ENCODE measurements at regions not wholly inside any gene's neighbourhood (a gene's known extent, or its start where the extent isn't known, plus 50 kb on each side); places are given as distances from the start of the nearest gene placed in this dataset.

- no peak for DNase-seq
- no peak overlapping the region for H3K4me3 Mint-ChIP-seq
- no peaks in the 10 kb centered on the region for H3K9me3 Mint-ChIP-seq
- Histone ChIP-seq H3K27me3 (ENCODE audit: control insufficient read depth, insufficient read depth, low read length, poor library complexity, severe bottlenecking) (no peaks in the 10 kb centered on the region), H3K9me3 (ENCODE audit: control insufficient read depth, low read length) (no peaks in the 10 kb centered on the region), H3K9ac (ENCODE audit: extremely low read depth, low read length, poor library complexity, severe bottlenecking) (no peak overlapping the region), H3K4me3 (ENCODE audit: low read length) (no peak overlapping the region), H3K4me1 (ENCODE audit: control insufficient read depth, insufficient read depth, low read length) (peaks cover 27% of the 10 kb centered on the region), H3K36me3 (ENCODE audit: control insufficient read depth, insufficient read depth, low read length) (no peaks in the 10 kb centered on the region), H3K27ac (ENCODE audit: low read depth, low read length) (no peak overlapping the region)
- no peaks in the 10 kb centered on the region for H3K27me3 Mint-ChIP-seq (ENCODE audit: insufficient read depth)
- peaks cover 40% of the 10 kb centered on the region for H3K4me1 Mint-ChIP-seq
- no peak for TF ChIP-seq CTCF (conservative IDR thresholded peaks at IDR 0.05)
- no peak overlapping the region for H3K27ac Mint-ChIP-seq
- 93 to 100% methylated on average over 2 to 3 of the region's 4 CpGs for WGBS, 2 experiments (ENCODE audit: insufficient coverage in 1 of 2, insufficient read length in 1 of 2)
- no peaks in the 10 kb centered on the region for H3K36me3 Mint-ChIP-seq (ENCODE audit: low read depth)
Observed at GRCh38 chr5:167671176-167671575, 620.3 kb upstream of the WWC1 start.

- WGBS, 2 experiments (ENCODE audit: insufficient coverage in 1 of 2, insufficient read length in 1 of 2) = 89 to 90% methylated on average over 2 of the region's 2 CpGs
- Histone ChIP-seq H3K36me3 (ENCODE audit: control insufficient read depth, insufficient read depth, low read length) (no peaks in the 10 kb centered on the region), H3K4me3 (ENCODE audit: low read length) (no peak overlapping the region), H3K9me3 (ENCODE audit: control insufficient read depth, low read length) (no peaks in the 10 kb centered on the region), H3K27me3 (ENCODE audit: control insufficient read depth, insufficient read depth, low read length, poor library complexity, severe bottlenecking) (no peaks in the 10 kb centered on the region), H3K9ac (ENCODE audit: extremely low read depth, low read length, poor library complexity, severe bottlenecking) (no peak overlapping the region), H3K27ac (ENCODE audit: low read depth, low read length) (no peak overlapping the region), H3K4me1 (ENCODE audit: control insufficient read depth, insufficient read depth, low read length) (peaks cover 13% of the 10 kb centered on the region)
- Mint-ChIP-seq H3K27me3 (ENCODE audit: insufficient read depth) (no peaks in the 10 kb centered on the region), H3K4me1 (peaks cover 24% of the 10 kb centered on the region), H3K27ac (no peak overlapping the region), H3K36me3 (ENCODE audit: low read depth) (no peaks in the 10 kb centered on the region), H3K4me3 (no peak overlapping the region), H3K9me3 (peaks cover 3% of the 10 kb centered on the region)
- TF ChIP-seq CTCF (conservative IDR thresholded peaks at IDR 0.05) = no peak
- DNase-seq = no peak
Observed at GRCh38 chr5:167673942-167674341, 617.5 kb upstream of the WWC1 start.

DNA sequence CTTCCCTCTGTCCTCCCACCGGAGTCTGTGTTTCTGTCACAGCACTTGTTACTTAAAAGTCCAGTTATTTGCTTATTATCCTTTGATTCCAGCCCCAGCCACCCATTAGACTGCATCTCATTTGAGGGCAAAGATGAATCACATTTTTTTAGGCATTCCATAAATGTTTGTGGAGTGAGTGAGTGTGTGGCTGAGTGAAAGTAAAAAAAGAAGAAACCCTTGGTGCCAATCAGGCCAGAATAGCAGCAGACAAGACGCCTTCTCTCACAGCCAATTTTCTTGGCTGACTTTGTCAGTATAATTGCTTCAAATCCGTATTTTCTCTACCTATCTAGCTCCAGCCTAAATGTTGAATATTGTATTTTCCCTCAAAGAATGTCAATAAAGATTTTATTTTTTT lies 613.0 kb upstream of the WWC1 start:
- Mint-ChIP-seq H3K27ac (no peak overlapping the region), H3K4me1 (peaks cover 8% of the 10 kb centered on the region)

More for the DNA sequence above, 613.0 kb upstream of the WWC1 start:
- Histone ChIP-seq H3K27ac (ENCODE audit: low read depth, low read length) (no peak overlapping the region), H3K4me1 (ENCODE audit: control insufficient read depth, insufficient read depth, low read length) (no peaks in the 10 kb centered on the region), H3K9me3 (ENCODE audit: control insufficient read depth, low read length) (no peaks in the 10 kb centered on the region), H3K9ac (ENCODE audit: extremely low read depth, low read length, poor library complexity, severe bottlenecking) (no peak overlapping the region), H3K36me3 (ENCODE audit: control insufficient read depth, insufficient read depth, low read length) (no peaks in the 10 kb centered on the region), H3K27me3 (ENCODE audit: control insufficient read depth, insufficient read depth, low read length, poor library complexity, severe bottlenecking) (no peaks in the 10 kb centered on the region), H3K4me3 (ENCODE audit: low read length) (no peak overlapping the region)
- DNase-seq = no peak
- H3K4me3 Mint-ChIP-seq = no peak overlapping the region
- no peaks in the 10 kb centered on the region for H3K27me3 Mint-ChIP-seq (ENCODE audit: insufficient read depth)
- peaks cover 9% of the 10 kb centered on the region for H3K9me3 Mint-ChIP-seq
- 94% methylated on average over 3 of the region's 3 CpGs; no CpG with 5 or more reads in 1 of the 2 experiments for WGBS, 2 experiments (ENCODE audit: insufficient coverage in 1 of 2, insufficient read length in 1 of 2)
- no peak for TF ChIP-seq CTCF (conservative IDR thresholded peaks at IDR 0.05)
- no peaks in the 10 kb centered on the region for H3K36me3 Mint-ChIP-seq (ENCODE audit: low read depth)

All from endodermal cell (in vitro differentiated cells).